ENCODE measurements at regions not wholly inside any gene's neighbourhood (a gene's known extent, or its start where the extent isn't known, plus 50 kb on each side); places are given as distances from the start of the nearest gene placed in this dataset.

- intact Hi-C loops (cut with DNase I) = no loop called here
- Histone ChIP-seq H3K27me3 (no peaks in the 10 kb centered on the region), H3K36me3 (no peaks in the 10 kb centered on the region), H3K4me1 (peaks cover 0 to 17% (median 10%) of the 10 kb centered on the region in 4 donors), H3K9me3 (peaks cover 0 to 2% (median under 1%) of the 10 kb centered on the region in 4 donors), H3K4me3 (no peak overlapping the region), H3K27ac (replicated peaks in 1 of 4) (no peak overlapping the region)
- 60% methylated on average over 2 of the region's 2 CpGs for WGBS
- no peak for DNase-seq (ENCODE audit: extremely low spot score)
- TF ChIP-seq POLR2A (IDR thresholded peaks at IDR 0.05; ENCODE audit: low read depth) = no peak
- no peak for TF ChIP-seq POLR2AphosphoS5 (IDR thresholded peaks at IDR 0.05)
- no peak for TF ChIP-seq EP300 (IDR thresholded peaks at IDR 0.05)
- TF ChIP-seq CTCF (IDR thresholded peaks at IDR 0.05) = no peak
Observed at GRCh38 chr5:68482199-68482598, 266.6 kb downstream of the PIK3R1 start.

- no peaks in the 10 kb centered on the region for H3K27me3 ChIP-seq
- no peak for TF ChIP-seq EP300 (IDR thresholded peaks at IDR 0.05)
- TF ChIP-seq POLR2A (IDR thresholded peaks at IDR 0.05; ENCODE audit: low read depth) = no peak
- no peak for TF ChIP-seq POLR2AphosphoS5 (IDR thresholded peaks at IDR 0.05)
- TF ChIP-seq CTCF (IDR thresholded peaks at IDR 0.05) = no peak
- peaks cover 0 to 14% (median 11%) of the 10 kb centered on the region in 4 donors for H3K9me3 ChIP-seq
- no peak for DNase-seq (ENCODE audit: extremely low spot score)
- peaks cover 0 to 3% (median 1%) of the 10 kb centered on the region in 4 donors for H3K4me1 ChIP-seq
- H3K27ac ChIP-seq (replicated peaks in 1 of 4) = no peak overlapping the region
- H3K4me3 ChIP-seq = no peak overlapping the region
- H3K36me3 ChIP-seq = no peaks in the 10 kb centered on the region
- WGBS = 66% methylated on average over 4 of the region's 4 CpGs
- intact Hi-C loops (cut with DNase I) = no loop called here
Observed at GRCh38 chr5:68484307-68485068, 268.9 kb downstream of the PIK3R1 start.

GRCh38 chr5:68489556-68489955 is 274.0 kb downstream of the PIK3R1 start:
- Histone ChIP-seq H3K9me3 (peaks cover 0 to 14% (median 11%) of the 10 kb centered on the region in 4 donors), H3K4me3 (no peak overlapping the region), H3K27ac (replicated peaks in 1 of 4) (no peak overlapping the region), H3K4me1 (no peaks in the 10 kb centered on the region), H3K36me3 (no peaks in the 10 kb centered on the region), H3K27me3 (no peaks in the 10 kb centered on the region)
- no peak for DNase-seq (ENCODE audit: extremely low spot score)
- WGBS = 96% methylated on average over 1 of the region's 1 CpG
- no peak for TF ChIP-seq EP300 (IDR thresholded peaks at IDR 0.05)
- TF ChIP-seq CTCF (IDR thresholded peaks at IDR 0.05) = no peak
- TF ChIP-seq POLR2A (IDR thresholded peaks at IDR 0.05; ENCODE audit: low read depth) = no peak
- TF ChIP-seq POLR2AphosphoS5 (IDR thresholded peaks at IDR 0.05) = no peak
- intact Hi-C loops (cut with DNase I) = no loop called here

GRCh38 chr5:68490406-68490805 is 274.9 kb downstream of the PIK3R1 start:
- H3K27ac ChIP-seq (replicated peaks in 1 of 4) = no peak overlapping the region
- DNase-seq (ENCODE audit: extremely low spot score) = no peak
- H3K4me1 ChIP-seq = no peaks in the 10 kb centered on the region
- intact Hi-C loops (cut with DNase I) = no loop called here
- no peaks in the 10 kb centered on the region for H3K36me3 ChIP-seq
- TF ChIP-seq POLR2AphosphoS5 (IDR thresholded peaks at IDR 0.05) (no peak), POLR2A (IDR thresholded peaks at IDR 0.05; ENCODE audit: low read depth) (no peak), CTCF (IDR thresholded peaks at IDR 0.05) (no peak), EP300 (IDR thresholded peaks at IDR 0.05) (no peak)
- 56% methylated on average over 2 of the region's 2 CpGs for WGBS
- no peak overlapping the region for H3K4me3 ChIP-seq
- peaks cover 0 to 14% (median 11%) of the 10 kb centered on the region in 4 donors for H3K9me3 ChIP-seq
- H3K27me3 ChIP-seq = no peaks in the 10 kb centered on the region
